IPS DF 19.7 (cell line): ENCODE measurements at regions not wholly inside any gene's neighbourhood (a gene's known extent, or its start where the extent isn't known, plus 50 kb on each side); places are given as distances from the start of the nearest gene placed in this dataset.

Experiments used
- DNase-seq: peaks from one replicate; pipeline ENCODE4 v3.0.0-alpha.2; 2013; ENCODE audit warnings: low read depth, low spot score

- DNase-seq = no peak
These were observed 50.3 kb downstream of the NALF2 start for GRCh38 chrX:69554321-69554947.

DNA sequence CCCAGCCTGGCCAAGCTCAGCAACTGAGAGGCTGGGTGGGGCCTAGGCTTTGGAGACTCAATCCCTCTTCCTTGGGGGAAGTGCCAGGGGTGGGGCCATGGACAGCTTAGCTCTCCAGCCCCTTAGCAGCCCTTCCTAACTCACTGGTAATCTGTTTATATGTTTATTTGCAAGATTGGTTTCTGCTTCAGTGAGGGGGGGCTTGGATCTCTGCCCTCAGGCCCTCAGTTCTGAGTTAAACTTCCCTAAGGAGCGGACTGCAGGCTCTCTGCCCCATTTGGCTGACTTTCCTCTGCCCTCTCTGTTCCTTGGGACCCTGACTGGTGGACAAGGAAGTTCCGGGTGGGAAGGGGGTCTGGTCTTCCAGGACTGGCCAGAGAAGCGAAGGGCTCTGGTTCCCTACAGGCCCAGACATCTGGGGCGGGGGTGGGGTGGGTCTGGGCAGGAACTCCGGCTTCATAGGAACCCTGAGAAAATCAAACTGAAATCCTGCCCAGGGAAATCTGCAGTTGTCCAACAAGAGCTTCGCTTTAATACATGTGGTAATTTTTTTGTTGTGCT is 51.4 kb downstream of the NALF2 start:
- no peak for DNase-seq

DNA sequence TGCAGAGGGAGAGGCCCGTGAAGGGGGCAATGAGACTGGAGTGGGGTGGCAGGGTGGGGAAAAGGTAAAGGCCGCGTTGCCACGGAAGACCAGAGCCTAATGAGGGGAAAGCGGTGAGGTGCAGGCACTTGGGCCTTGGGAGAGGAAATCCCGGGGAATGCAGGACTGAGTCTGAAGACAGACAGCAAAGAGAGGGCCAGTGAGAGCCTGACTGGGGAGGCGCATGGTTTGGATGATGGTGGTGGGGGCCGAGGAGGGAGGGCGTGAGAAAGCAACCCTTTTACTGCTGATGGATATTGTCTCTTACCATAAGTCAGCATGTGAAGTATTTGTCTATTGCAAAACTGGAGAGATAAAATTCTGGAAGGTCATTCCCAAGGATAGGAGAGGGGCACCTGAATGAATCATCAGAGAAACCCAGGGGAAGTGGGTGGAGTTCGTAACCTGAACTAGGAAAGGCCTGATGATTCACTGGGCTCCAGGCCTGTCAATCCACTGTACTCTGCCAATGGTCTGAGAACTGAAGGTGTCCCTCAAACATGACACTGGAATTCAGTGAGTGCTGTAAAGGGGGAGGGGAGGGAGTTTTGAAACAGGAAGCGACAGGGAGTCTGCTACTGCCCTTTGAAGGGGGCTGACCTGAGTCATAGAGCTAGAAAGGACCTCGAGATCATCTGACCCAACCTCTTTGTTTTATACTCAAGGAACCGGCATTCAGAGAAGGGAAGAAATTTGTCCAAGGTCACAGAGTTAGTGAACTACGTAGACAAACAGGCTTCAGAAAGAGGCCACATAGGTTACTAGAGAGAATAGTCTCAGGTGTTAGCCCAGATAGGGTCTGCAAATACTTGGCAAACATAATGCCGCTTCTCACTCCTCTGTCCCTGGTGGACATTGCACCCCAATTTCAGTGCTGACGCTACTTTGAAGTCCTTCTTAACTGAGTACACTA is 52.2 kb downstream of the NALF2 start:
- peak; percentile 96 for DNase-seq

DNA sequence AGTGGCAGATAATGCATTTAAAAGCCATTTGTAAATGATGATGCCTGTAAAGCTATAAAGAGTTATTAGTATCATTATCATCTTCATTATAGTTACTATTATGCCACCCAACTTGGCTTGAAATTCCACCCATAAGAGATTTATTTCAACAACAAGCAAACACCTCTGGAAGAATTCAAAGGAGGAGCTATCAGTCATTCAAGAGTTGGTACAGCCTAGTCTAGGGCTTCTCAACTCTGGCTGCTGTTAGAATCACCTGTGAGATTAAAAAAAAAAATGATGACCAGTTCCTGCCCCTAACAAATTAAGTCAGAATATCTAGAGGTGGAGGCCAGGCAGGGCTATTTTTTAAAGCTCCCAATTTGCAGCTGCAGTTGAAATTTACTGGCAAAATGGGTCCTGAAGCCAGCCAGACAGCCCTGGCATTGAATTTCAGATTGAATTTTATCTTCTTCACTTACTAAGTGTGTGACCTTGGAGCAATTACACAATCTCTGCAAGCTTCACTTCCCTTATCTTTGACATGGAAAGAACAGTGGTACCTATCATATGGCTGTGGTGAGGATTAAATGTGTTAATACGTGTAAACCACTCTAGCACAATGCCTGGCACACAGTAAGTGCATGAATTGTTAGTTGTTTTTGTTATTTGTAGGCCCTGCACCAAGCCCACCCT is 52.9 kb upstream of the EDA start:
- DNase-seq = no peak

- DNase-seq = no peak
These were observed 51.2 kb upstream of the EDA start for GRCh38 chrX:69564665-69565064.

DNA sequence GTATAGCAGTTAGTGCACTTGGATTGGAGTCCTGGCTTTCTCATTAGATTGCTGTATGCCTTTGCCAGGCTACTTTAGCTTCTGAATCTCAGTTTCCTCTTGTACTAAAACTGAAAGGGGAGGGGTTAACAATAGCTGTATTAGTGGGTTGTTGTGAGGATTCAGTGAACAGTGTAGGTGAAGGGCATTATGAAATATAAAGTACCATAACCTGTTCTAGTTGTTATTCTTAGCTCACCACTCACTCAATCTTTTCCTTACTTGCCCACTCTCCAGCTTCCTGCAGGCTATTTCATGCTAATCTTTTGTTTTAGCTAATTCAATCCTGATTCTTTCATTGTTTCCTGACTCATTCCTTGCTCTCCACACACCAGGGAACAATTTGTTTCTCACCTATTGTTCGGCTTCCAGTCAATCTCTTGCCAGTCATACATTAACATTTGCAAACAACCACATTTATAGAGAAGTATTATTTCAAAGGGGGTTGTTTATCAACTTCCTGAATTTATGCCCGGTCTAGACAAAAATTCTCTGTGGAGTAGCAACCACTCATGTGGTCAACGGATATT is 50.6 kb upstream of the EDA start:
- no peak for DNase-seq
